Erythroblast (primary cell): ENCODE measurements at regions not wholly inside any gene's neighbourhood (a gene's known extent, or its start where the extent isn't known, plus 50 kb on each side); places are given as distances from the start of the nearest gene placed in this dataset.

Experiments used
- GATA1 ChIP-seq: IDR thresholded peaks from 2 replicates; pipeline ENCODE4 v1.6.1; 2011; ENCODE audit warnings: low read depth, mild to moderate bottlenecking, control low read depth, low read length, moderate library complexity
- POLR2A ChIP-seq: IDR thresholded peaks from 2 replicates; pipeline ENCODE4 v1.6.1; 2011; ENCODE audit warnings: mild to moderate bottlenecking, low read length

GRCh38 chr7:47709051-47709450, 127.1 kb upstream of the TNS3 start:
- TF ChIP-seq POLR2A, result no peak
- no peak for TF ChIP-seq GATA1
